Keratinocyte (primary cell): ENCODE measurements at regions not wholly inside any gene's neighbourhood (a gene's known extent, or its start where the extent isn't known, plus 50 kb on each side); places are given as distances from the start of the nearest gene placed in this dataset.

Source experiments
- EZH2 ChIP-seq: IDR thresholded peaks from one replicate; pipeline ENCODE4 v1.6.1; 2012; ENCODE audit warnings: inconsistent platforms, mild to moderate bottlenecking, low read length, moderate library complexity
- TF ChIP-seq, protein P1 (sequence below), 3 experiments: IDR thresholded peaks in 1 of 3; conservative IDR thresholded peaks in 1 of 3; optimal IDR thresholded peaks in 1 of 3; 2 replicates in 2 of 3; 3 replicates in 1 of 3; pipeline versions ENCODE3 to v1.5.1; 2011; ENCODE audit warnings: low read length in 3 of 3, mild to moderate bottlenecking in 3 of 3, moderate library complexity in 2 of 3, control low read depth in 1 of 3, inconsistent platforms in 1 of 3; ENCODE audit not compliant: insufficient read depth in 2 of 3; ENCODE audit errors: extremely low read depth in 1 of 3

DNA sequence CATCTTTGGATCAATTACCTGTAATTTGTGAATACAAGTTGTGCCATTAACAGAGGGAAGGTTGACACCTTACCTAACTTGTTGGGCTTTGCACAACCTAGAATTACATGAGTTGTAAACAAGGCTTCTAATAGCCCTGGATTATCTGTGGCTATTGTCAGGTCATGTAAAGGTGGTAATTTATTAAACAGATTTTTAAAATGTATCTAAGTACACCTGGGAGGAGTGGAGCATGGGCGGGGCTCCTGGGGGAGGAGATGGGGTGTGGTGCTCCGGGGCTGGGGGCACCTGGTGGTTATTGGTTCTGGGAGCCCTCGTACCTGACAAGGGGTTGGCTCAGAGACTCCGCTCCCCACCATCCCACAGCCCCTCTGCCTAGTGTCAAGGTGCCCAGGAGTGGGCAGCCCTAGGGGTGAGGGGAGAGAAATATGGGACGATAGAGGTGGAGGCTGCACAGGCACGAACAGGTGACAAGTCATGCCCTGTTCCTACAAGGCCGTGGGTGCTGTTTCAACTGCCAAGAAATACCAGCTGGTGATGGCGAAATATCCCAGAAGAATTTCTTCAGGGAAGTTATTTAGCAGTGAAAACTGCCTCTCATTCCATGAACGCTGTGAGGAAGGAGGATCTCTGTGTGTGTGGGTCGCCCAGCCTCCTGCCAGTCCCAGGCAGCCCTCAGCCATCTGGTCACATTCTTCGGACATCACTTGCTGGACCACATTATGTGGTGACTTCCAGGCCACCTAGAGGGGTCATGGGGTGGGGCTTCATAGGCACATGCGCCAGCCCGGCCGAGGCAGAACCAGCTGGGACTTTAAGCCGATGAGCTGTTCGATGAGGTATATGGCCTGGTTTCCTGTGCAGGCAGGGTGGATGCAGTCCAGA is 55.5 kb upstream of the IRX3 start:
- TF ChIP-seq, protein P1, sequence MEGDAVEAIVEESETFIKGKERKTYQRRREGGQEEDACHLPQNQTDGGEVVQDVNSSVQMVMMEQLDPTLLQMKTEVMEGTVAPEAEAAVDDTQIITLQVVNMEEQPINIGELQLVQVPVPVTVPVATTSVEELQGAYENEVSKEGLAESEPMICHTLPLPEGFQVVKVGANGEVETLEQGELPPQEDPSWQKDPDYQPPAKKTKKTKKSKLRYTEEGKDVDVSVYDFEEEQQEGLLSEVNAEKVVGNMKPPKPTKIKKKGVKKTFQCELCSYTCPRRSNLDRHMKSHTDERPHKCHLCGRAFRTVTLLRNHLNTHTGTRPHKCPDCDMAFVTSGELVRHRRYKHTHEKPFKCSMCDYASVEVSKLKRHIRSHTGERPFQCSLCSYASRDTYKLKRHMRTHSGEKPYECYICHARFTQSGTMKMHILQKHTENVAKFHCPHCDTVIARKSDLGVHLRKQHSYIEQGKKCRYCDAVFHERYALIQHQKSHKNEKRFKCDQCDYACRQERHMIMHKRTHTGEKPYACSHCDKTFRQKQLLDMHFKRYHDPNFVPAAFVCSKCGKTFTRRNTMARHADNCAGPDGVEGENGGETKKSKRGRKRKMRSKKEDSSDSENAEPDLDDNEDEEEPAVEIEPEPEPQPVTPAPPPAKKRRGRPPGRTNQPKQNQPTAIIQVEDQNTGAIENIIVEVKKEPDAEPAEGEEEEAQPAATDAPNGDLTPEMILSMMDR (optimal IDR thresholded peaks at IDR 0.05 in 1 of 3, IDR thresholded peaks at IDR 0.05 in 1 of 3, conservative IDR thresholded peaks at IDR 0.05 in 1 of 3; ENCODE audit: extremely low read depth in 1 of 3, insufficient read depth in 2 of 3, low read length in 3 of 3): no peak
- no peak for TF ChIP-seq EZH2
